ENCODE measurements at regions not wholly inside any gene's neighbourhood (a gene's known extent, or its start where the extent isn't known, plus 50 kb on each side); places are given as distances from the start of the nearest gene placed in this dataset.

- no peaks in the 10 kb centered on the region for H3K4me1 Mint-ChIP-seq
- Histone ChIP-seq H3K4me1 (ENCODE audit: insufficient read depth, low read length) (no peaks in the 10 kb centered on the region), H2BK20ac (ENCODE audit: low read depth, low read length, poor library complexity, severe bottlenecking) (no peak overlapping the region), H3K23ac (ENCODE audit: insufficient read length, low read depth, low read length) (no peak overlapping the region), H3K23me2 (ENCODE audit: insufficient read length, low read depth, low read length, poor library complexity, severe bottlenecking) (no peaks in the 10 kb centered on the region), H3T11ph (ENCODE audit: low read length) (no peak overlapping the region), H3K9me3 (ENCODE audit: control insufficient read depth, low read depth, low read length) (no peaks in the 10 kb centered on the region), H3K18ac (ENCODE audit: insufficient read length, low read depth, low read length) (no peak overlapping the region), H4K8ac (replicated peaks; ENCODE audit: insufficient read length, low read depth, low read length) (no peak overlapping the region), H2BK120ac (ENCODE audit: low read depth, low read length, poor library complexity, severe bottlenecking) (no peak overlapping the region), H2AK5ac (ENCODE audit: insufficient read length, low read length) (no peak overlapping the region), H3K4me2 (ENCODE audit: insufficient read depth, insufficient read length, low read length) (no peak overlapping the region), H3K4ac (ENCODE audit: low read depth, low read length) (no peak overlapping the region), H4K5ac (ENCODE audit: insufficient read length, low read depth, low read length) (no peak overlapping the region), H2BK5ac (ENCODE audit: insufficient read length, low read length) (no peak overlapping the region), H3K9ac (ENCODE audit: extremely low read depth, insufficient read length, low read length) (no peak overlapping the region), H3K79me1 (ENCODE audit: insufficient read depth, low read depth, low read length, poor library complexity, severe bottlenecking) (no peaks in the 10 kb centered on the region), H3K27me3 (ENCODE audit: insufficient read depth, low read length) (no peaks in the 10 kb centered on the region), H2BK12ac (ENCODE audit: insufficient read length, low read depth, low read length) (no peak overlapping the region), H2AFZ (ENCODE audit: low read length) (no peak overlapping the region), H4K91ac (ENCODE audit: insufficient read length, low read depth, low read length) (no peak overlapping the region), H3K79me2 (ENCODE audit: insufficient read depth, low read length) (no peaks in the 10 kb centered on the region), H3K14ac (ENCODE audit: insufficient read depth, low read length) (no peak overlapping the region), H4K20me1 (ENCODE audit: control insufficient read depth, insufficient read depth, insufficient read length) (no peaks in the 10 kb centered on the region), H2BK15ac (ENCODE audit: low read depth, low read length) (no peak overlapping the region), H3K56ac (ENCODE audit: insufficient read length, low read depth, low read length) (no peak overlapping the region), H3K27ac (ENCODE audit: insufficient read length, low read depth, low read length) (no peak overlapping the region)
- H3K27ac Mint-ChIP-seq, result no peak overlapping the region
- TF ChIP-seq, protein P1, sequence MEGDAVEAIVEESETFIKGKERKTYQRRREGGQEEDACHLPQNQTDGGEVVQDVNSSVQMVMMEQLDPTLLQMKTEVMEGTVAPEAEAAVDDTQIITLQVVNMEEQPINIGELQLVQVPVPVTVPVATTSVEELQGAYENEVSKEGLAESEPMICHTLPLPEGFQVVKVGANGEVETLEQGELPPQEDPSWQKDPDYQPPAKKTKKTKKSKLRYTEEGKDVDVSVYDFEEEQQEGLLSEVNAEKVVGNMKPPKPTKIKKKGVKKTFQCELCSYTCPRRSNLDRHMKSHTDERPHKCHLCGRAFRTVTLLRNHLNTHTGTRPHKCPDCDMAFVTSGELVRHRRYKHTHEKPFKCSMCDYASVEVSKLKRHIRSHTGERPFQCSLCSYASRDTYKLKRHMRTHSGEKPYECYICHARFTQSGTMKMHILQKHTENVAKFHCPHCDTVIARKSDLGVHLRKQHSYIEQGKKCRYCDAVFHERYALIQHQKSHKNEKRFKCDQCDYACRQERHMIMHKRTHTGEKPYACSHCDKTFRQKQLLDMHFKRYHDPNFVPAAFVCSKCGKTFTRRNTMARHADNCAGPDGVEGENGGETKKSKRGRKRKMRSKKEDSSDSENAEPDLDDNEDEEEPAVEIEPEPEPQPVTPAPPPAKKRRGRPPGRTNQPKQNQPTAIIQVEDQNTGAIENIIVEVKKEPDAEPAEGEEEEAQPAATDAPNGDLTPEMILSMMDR (conservative IDR thresholded peaks at IDR 0.05), result no peak
- WGBS (ENCODE audit: extremely low coverage, insufficient read length, low lambda C conversion rate), result no CpG with 5 or more reads among the region's 1 CpG
- DNase-seq, result no peak
- H3K36me3 Mint-ChIP-seq (ENCODE audit: insufficient read depth in 1 of 3, low read depth in 3 of 3), result no peaks in the 10 kb centered on the region
- no peaks in the 10 kb centered on the region for H3K9me3 Mint-ChIP-seq
- no peaks in the 10 kb centered on the region; the same call in 1 of the 2 replicates for H3K27me3 Mint-ChIP-seq (ENCODE audit: low read depth)
- H3K4me3 Mint-ChIP-seq, result no peak overlapping the region
These were observed 239.1 kb downstream of the DIO2 start for GRCh38 chr14:79972230-79972629.

Measured in H9 (cell line).